GM19324 (cell line): ENCODE measurements at regions not wholly inside any gene's neighbourhood (a gene's known extent, or its start where the extent isn't known, plus 50 kb on each side); places are given as distances from the start of the nearest gene placed in this dataset.

Experiments used
- ATAC-seq: cut with Tn5 transposase; IDR thresholded peaks from one replicate; pipeline ENCODE4 v1.9.1; 2021; ENCODE audit warnings: mild to moderate bottlenecking, moderate library complexity; ENCODE audit not compliant: unreplicated experiment, low FRiP score

DNA sequence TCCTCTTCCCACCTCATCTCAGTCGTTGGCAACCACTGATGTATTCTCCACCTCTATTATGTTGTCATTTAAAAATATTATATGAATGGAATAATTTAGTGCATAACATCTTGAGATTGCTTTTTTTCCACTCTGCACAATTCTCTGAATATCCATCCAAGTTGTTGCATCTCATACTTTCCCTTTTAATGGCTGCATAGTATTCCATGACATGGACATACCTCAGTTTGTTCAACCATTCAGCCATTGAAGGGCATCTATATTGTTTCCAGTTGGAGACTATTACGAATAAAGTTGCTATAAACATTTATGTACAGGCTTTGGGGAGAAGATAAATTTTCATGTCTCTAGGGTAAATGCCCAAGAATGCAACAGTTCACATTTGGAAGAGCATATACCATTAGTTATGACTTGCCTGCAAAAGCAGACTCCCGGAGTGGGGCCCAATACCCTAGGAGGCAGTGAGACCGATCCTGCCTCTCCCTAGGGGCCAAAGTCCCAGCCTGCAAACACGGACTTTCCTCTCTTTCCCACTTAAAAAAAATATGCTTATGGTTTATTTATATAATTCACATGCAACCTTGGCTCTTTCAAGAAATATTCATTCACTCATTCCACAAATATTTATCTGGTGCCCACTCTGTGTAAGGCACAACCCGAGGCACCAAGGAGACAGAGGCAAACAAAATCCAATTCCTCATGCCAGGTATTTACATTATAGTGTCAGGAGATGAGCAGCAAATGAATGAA lies 227.0 kb upstream of the PMEPA1 start:
- ATAC-seq: no peak

- ATAC-seq: no peak
These were observed 225.1 kb upstream of the PMEPA1 start for GRCh38 chr20:57934913-57935312.

- ATAC-seq: no peak
These were observed 224.4 kb upstream of the PMEPA1 start for GRCh38 chr20:57934007-57934805.

GRCh38 chr20:57932227-57932864 lies 222.5 kb upstream of the PMEPA1 start:
- no peak for ATAC-seq

DNA sequence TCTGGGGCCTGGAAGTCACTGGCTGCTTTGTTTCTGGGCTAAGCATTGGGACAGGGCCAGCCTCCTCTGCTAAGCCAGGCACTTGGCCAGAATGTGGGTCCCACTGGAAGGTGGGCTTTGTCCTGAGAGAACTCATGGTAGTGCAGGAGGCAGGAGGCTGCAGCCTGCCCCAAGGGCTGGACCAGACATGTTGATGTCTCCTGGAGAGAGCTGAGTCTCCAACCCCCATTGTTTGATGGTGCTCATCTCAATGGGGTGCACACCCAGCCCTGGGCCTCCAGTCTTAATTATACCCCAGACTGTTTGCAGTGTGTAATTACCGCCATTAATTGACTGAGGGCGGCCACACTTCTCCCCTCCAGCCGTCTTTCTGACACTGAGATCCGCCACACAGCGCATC lies 220.5 kb upstream of the PMEPA1 start:
- no peak for ATAC-seq

GRCh38 chr20:57928181-57928967 lies 218.6 kb upstream of the PMEPA1 start:
- ATAC-seq: no peak

DNA sequence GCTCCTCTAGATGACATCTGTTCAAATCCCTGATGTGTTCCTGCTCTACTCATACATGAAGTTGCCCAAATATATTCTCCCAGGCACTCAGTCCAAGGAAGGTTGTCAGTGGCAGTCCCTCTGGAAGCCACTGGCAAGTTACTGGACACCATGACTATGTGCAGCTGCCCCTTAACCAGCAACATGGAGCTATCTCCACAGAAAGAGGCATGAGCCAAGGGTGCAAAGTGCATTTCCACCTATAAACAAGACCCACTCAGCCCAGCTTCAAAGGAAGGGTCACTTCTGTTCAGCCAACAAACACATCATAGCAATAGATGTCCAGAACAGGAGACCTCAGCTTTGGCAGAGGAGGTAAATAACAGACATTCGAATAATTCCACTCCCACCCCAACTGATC lies 217.6 kb upstream of the PMEPA1 start:
- ATAC-seq: no peak

- ATAC-seq: no peak
These were observed 212.9 kb upstream of the PMEPA1 start for GRCh38 chr20:57922706-57923105.

GRCh38 chr20:57922083-57922482 lies 212.3 kb upstream of the PMEPA1 start:
- ATAC-seq: no peak

- no peak for ATAC-seq
These were observed 211.9 kb upstream of the PMEPA1 start for GRCh38 chr20:57921676-57922075.

DNA sequence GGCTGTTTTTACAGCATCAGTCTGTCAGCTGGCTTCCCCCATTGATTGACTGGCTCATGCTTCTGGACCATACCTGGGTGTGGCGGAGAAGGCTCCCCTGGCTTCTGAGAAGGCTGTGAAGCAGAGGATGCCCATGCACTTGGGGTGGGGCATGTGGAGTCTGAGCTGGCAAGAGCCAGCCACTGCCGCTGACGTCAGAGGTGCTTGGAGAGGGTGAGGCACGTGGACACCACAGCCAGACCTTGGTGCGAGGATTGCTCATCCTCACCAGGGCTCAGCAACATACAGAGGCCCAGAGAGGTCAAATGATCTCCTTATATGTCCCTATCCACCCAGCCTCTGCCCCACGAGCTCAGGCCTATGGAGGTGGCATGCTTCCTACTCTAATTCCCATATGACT lies 211.2 kb upstream of the PMEPA1 start:
- ATAC-seq: no peak

GRCh38 chr20:57919049-57919448 lies 209.2 kb upstream of the PMEPA1 start:
- no peak for ATAC-seq

DNA sequence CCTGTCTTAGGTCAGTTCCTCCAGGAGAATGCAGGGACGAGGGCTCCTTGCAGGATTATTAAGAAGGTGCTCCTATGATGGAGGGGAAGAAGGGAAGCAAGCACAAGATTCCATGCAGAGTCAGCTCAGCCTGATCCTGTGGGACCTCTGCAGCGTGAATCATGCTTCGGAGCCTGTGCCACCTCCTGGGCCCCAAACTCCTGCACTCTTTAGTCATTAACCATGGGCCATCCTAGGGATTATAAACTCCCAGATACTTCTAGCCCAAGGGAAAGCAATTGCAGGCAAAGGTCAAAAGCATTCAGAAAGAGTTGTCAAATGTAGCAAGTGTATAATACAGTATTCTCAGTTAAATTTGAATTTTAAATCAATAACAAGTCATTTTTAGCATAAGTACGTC lies 208.7 kb upstream of the PMEPA1 start:
- ATAC-seq: no peak

GRCh38 chr20:57914205-57914604 lies 204.4 kb upstream of the PMEPA1 start:
- ATAC-seq: no peak

GRCh38 chr20:57913156-57913930 lies 203.5 kb upstream of the PMEPA1 start:
- ATAC-seq: no peak

GRCh38 chr20:57912227-57912582 lies 202.4 kb upstream of the PMEPA1 start:
- ATAC-seq: no peak

GRCh38 chr20:57911512-57912226 lies 201.9 kb upstream of the PMEPA1 start:
- ATAC-seq: no peak

DNA sequence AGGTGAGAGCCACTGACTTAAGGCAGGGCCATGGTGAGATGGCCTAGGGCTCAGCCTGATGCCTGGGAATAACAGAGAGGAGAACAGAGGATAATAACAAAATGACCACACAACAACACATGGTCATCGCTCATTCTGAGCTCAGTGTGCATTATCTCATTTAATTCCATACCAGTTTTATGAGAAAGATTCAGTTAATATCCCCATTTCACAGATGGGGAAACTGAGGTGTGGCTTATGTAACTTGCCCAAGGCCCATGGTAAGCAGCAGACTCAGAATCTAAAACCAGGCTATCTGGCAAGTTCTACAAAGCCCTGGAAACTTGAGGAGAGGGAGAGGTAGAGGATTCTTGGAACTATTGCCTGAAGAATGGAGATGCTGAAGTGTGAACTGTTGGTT lies 200.9 kb upstream of the PMEPA1 start:
- no peak for ATAC-seq

DNA sequence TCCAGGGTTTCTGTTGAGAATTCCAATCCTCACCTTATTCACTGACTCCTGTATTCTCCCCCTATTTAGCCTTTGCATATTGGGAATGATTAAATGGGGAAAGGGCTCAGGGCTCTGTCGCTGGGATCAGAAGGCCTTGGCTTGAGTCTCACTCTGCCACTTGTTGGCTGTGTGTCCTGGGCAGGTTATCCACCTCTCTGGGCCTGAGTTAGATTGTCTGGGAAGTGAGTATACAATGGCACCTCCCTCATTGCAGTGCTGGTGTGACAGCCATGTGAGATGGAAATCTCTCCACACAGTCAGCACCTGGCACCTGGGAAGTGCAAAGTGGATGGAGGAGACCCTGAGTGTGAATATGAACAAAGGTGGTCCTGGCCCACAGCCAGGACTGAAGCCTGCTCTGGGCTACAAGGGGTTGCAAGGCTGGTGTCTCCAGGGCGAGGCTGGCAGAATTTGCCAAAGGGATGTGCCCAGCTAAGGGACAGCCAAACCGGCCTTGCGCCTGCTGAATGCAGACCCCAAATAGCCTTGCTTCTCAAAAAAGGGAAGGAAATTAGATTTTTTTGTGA lies 200.0 kb upstream of the PMEPA1 start:
- ATAC-seq: no peak
